HepG2 (cell line): ENCODE measurements at regions not wholly inside any gene's neighbourhood (a gene's known extent, or its start where the extent isn't known, plus 50 kb on each side); places are given as distances from the start of the nearest gene placed in this dataset.

Source experiments
- ATAC-seq: fragments of 200-7000 bp; cut with Tn5 transposase; 3 replicates; pipeline ENCODE4 v1.9.1; 2020; ENCODE audit warnings: mild to moderate bottlenecking, moderate library complexity
- BruUV-seq: library from RNA; stranded (reverse); fragments of 400-500 nt; replicated peaks from 2 replicates; lab custom pipeline; 2021; lab: Mats Ljungman, UMichigan
- CTCF ChIA-PET: fragments of 300-600 bp; formaldehyde crosslinking; extraction: SDS; loops from one replicate; lab custom pipeline; 2021; ENCODE audit warnings: low total read pairs, inconsistent platforms, low intra/inter-chr PET ratio; lab: Yijun Ruan, JAX
- POLR2A ChIA-PET: fragments of 350-600 bp; sonication (Branson Sonifier 250); formaldehyde crosslinking; loops from one replicate; lab custom pipeline; 2020; ENCODE audit warnings: antibody characterized with exemption, inconsistent platforms; lab: Yijun Ruan, JAX
- DNase-seq: peaks from one replicate; pipeline ENCODE4 v3.0.0-alpha.2; 2015; ENCODE audit warnings: low spot score
- FAIRE-seq: peaks from 3 replicates; lab custom pipeline; 2011; peaks lifted over from hg19 to GRCh38; lab: Jason Lieb, UNC
- H2AFZ ChIP-seq: one replicate; pipeline ENCODE4 v1.6.1; 2011; ENCODE audit warnings: low read length, inconsistent platforms
- H3K27ac ChIP-seq: fragments of 300-600 bp; 3 replicates; pipeline ENCODE4 v1.8.0; 2011; ENCODE audit warnings: mixed run types, mild to moderate bottlenecking, mixed read lengths, low read length, inconsistent platforms; ENCODE audit not compliant: insufficient read depth; ENCODE audit errors: extremely low read length
- H3K27me3 ChIP-seq, 2 experiments: fragments of 200-600 bp in 1 of 2; 2 replicates in 1 of 2; 3 replicates in 1 of 2; pipeline versions ENCODE4 v1.6.0 to v1.8.0; 2011; ENCODE audit warnings: low read length in 2 of 2, mild to moderate bottlenecking in 2 of 2, moderate library complexity in 2 of 2, inconsistent platforms in 1 of 2; ENCODE audit not compliant: insufficient read depth in 2 of 2, control insufficient read depth in 1 of 2
- H3K36me3 ChIP-seq, 2 experiments: fragments of 200-600 bp in 1 of 2; replicated peaks in 1 of 2; 2 replicates in 1 of 2; 3 replicates in 1 of 2; pipeline versions ENCODE4 v1.5.1 to v1.8.0; 2011; ENCODE audit warnings: low read length in 2 of 2, inconsistent platforms in 1 of 2; ENCODE audit not compliant: insufficient read depth in 2 of 2, control insufficient read depth in 1 of 2
- H3K4me1 ChIP-seq: 2 replicates; pipeline ENCODE4 v1.5.1; 2012; ENCODE audit warnings: low read length, inconsistent platforms; ENCODE audit not compliant: insufficient read depth
- H3K4me2 ChIP-seq: 2 replicates; pipeline ENCODE4 v1.6.0; 2011; ENCODE audit warnings: low read depth, low read length, inconsistent platforms
- H3K4me3 ChIP-seq, 3 experiments: fragments of 200-600 bp in 1 of 3; sonication (generic), shearing (Covaris generic) in 1 of 3; replicated peaks in 1 of 3; 2 replicates each; pipeline ENCODE4 v1.5.1; 2011 to 2016; ENCODE audit warnings: low read length in 3 of 3, inconsistent platforms in 2 of 3, low read depth in 2 of 3, mild to moderate bottlenecking in 2 of 3, control low read depth in 1 of 3, mixed read lengths in 1 of 3; ENCODE audit not compliant: insufficient read depth in 1 of 3
- H3K79me2 ChIP-seq: one replicate; pipeline ENCODE4 v1.6.1; 2011; ENCODE audit warnings: low read length, inconsistent platforms; ENCODE audit not compliant: insufficient read depth
- H3K9ac ChIP-seq: 2 replicates; pipeline ENCODE4 v1.6.0; 2011; ENCODE audit warnings: mild to moderate bottlenecking, low read depth, low read length, inconsistent platforms; ENCODE audit not compliant: insufficient read depth
- H3K9me3 ChIP-seq: 2 replicates; pipeline ENCODE4 v1.5.1; 2012; ENCODE audit warnings: mild to moderate bottlenecking, low read length
- H4K20me1 ChIP-seq: 2 replicates; pipeline ENCODE4 v1.6.0; 2011; ENCODE audit warnings: inconsistent platforms, mild to moderate bottlenecking, low read length, moderate library complexity; ENCODE audit not compliant: insufficient read depth
- ARNT2 ChIP-seq: sonication (generic); formaldehyde crosslinking; IDR thresholded peaks from 2 replicates; pipeline ENCODE4 v1.8.0; 2022; ENCODE audit warnings: mild to moderate bottlenecking, low read depth, missing genetic modification reagents, moderate library complexity
- SAP130 ChIP-seq: IDR thresholded peaks from 2 replicates; pipeline ENCODE4 v1.6.1; 2016; ENCODE audit warnings: low read depth
- SMAD9 ChIP-seq: sonication (generic); formaldehyde crosslinking; IDR thresholded peaks from 2 replicates; pipeline ENCODE4 v1.5.1; 2020; ENCODE audit warnings: mild to moderate bottlenecking, missing genetic modification reagents
- TBX3 ChIP-seq: fragments of 450-650 bp; IDR thresholded peaks from 2 replicates; pipeline ENCODE4 v1.6.1; 2017; ENCODE audit warnings: antibody characterized with exemption, mild to moderate bottlenecking, inconsistent platforms, borderline replicate concordance
- TFAP4 ChIP-seq: sonication (generic); IDR thresholded peaks from 2 replicates; pipeline ENCODE4 v1.6.1; 2016; ENCODE audit warnings: low read depth, borderline replicate concordance
- ZFP36L2 ChIP-seq: sonication (generic); formaldehyde crosslinking; IDR thresholded peaks from 2 replicates; pipeline ENCODE4 v1.4.0; 2020; ENCODE audit warnings: missing genetic modification reagents
- ZFP82 ChIP-seq: sonication (generic); formaldehyde crosslinking; IDR thresholded peaks from 2 replicates; pipeline ENCODE4 v1.5.1; 2020; ENCODE audit warnings: mild to moderate bottlenecking, missing genetic modification reagents, borderline replicate concordance
- ZNF746 ChIP-seq: sonication (generic); formaldehyde crosslinking; IDR thresholded peaks from 2 replicates; pipeline ENCODE4 v1.8.0; 2022; ENCODE audit warnings: mild to moderate bottlenecking, missing genetic modification reagents
- ZNF839 ChIP-seq: sonication (generic); formaldehyde crosslinking; IDR thresholded peaks from 2 replicates; pipeline ENCODE4 v1.4.0; 2020; ENCODE audit warnings: missing genetic modification reagents, mild to moderate bottlenecking, borderline replicate concordance
- ZSCAN29 ChIP-seq: sonication (generic); formaldehyde crosslinking; conservative IDR thresholded peaks from 2 replicates; pipeline ENCODE4 v1.4.0; 2020; ENCODE audit warnings: mild to moderate bottlenecking, missing genetic modification reagents
- WGBS: methylation state at CpG from one replicate; pipeline ENCODE4 v1.1.6; 2017; ENCODE audit warnings: low lambda C conversion rate; 5-methylcytosine and 5-hydroxymethylcytosine counted together
- in situ Hi-C: cut with HindIII; loops from 2 replicates; pipeline ENCODE4 v1.10.0; 2017; ENCODE audit warnings: low pct_unique_long_range_greater_than_20kb; ENCODE audit not compliant: extremely low pct_ligation_motif_present
- intact Hi-C: fragments of 100-400 bp; cut with micrococcal nuclease; formaldehyde crosslinking; loops from one replicate; pipeline ENCODE4 v1.10.0; 2022; ENCODE audit not compliant: unreplicated experiment
- TF ChIP-seq, protein P1 (sequence below): sonication (generic); formaldehyde crosslinking; IDR thresholded peaks from 2 replicates; pipeline ENCODE4 v1.4.0; 2020; ENCODE audit warnings: mild to moderate bottlenecking, missing genetic modification reagents
- TF ChIP-seq, protein P2 (sequence below): sonication (generic); formaldehyde crosslinking; IDR thresholded peaks from 2 replicates; pipeline ENCODE4 v1.8.0; 2022; ENCODE audit warnings: mild to moderate bottlenecking, missing genetic modification reagents, borderline replicate concordance
- TF ChIP-seq, protein P3 (sequence below): IDR thresholded peaks from 2 replicates; pipeline ENCODE4 v1.6.1; 2018; ENCODE audit warnings: missing genetic modification reagents, mild to moderate bottlenecking, missing compliant biosample characterization

GRCh38 chr10:60456053-60456452, 66.4 kb upstream of the ANK3 start (continued):
- TF ChIP-seq ZFP82 (CRISPR knock-in tag): no peak
- no peak for TF ChIP-seq ZSCAN29 (CRISPR knock-in tag)
- TF ChIP-seq ZNF746 (CRISPR knock-in tag): no peak
- TF ChIP-seq, all 625 proteins: peak for 0

GRCh38 chr10:60454336-60454735, 64.7 kb upstream of the ANK3 start:
- Histone ChIP-seq H3K79me2 (no peaks in the 10 kb centered on the region), H3K27ac (no peak overlapping the region), H3K9ac (no peak overlapping the region), H3K9me3 (no peaks in the 10 kb centered on the region), H4K20me1 (no peaks in the 10 kb centered on the region), H3K4me2 (no peak overlapping the region), H3K27me3 (no peaks in the 10 kb centered on the region; a peak in 2 of 5 replicates), H3K36me3 (no peaks in the 10 kb centered on the region), H2AFZ (no peak overlapping the region), H3K4me1 (no peaks in the 10 kb centered on the region), H3K4me3 (no peak overlapping the region)
- TF ChIP-seq ZNF839: no peak
- TF ChIP-seq, protein P1, sequence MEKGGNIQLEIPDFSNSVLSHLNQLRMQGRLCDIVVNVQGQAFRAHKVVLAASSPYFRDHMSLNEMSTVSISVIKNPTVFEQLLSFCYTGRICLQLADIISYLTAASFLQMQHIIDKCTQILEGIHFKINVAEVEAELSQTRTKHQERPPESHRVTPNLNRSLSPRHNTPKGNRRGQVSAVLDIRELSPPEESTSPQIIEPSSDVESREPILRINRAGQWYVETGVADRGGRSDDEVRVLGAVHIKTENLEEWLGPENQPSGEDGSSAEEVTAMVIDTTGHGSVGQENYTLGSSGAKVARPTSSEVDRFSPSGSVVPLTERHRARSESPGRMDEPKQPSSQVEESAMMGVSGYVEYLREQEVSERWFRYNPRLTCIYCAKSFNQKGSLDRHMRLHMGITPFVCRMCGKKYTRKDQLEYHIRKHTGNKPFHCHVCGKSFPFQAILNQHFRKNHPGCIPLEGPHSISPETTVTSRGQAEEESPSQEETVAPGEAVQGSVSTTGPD: no peak
- TF ChIP-seq TBX3: no peak
- TF ChIP-seq, protein P2, sequence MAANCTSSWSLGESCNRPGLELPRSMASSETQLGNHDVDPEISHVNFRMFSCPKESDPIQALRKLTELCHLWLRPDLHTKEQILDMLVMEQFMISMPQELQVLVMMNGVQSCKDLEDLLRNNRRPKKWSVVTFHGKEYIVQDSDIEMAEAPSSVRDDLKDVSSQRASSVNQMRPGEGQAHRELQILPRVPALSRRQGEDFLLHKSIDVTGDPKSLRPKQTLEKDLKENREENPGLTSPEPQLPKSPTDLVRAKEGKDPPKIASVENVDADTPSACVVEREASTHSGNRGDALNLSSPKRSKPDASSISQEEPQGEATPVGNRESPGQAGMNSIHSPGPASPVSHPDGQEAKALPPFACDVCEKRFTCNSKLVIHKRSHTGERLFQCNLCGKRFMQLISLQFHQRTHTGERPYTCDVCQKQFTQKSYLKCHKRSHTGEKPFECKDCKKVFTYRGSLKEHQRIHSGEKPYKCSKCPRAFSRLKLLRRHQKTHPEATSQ (CRISPR knock-in tag): no peak
- TF ChIP-seq TFAP4: no peak
- no peak for TF ChIP-seq ARNT2 (CRISPR knock-in tag)
- TF ChIP-seq ZFP36L2 (CRISPR knock-in tag): no peak
- TF ChIP-seq SAP130: no peak
- no peak for TF ChIP-seq SMAD9 (CRISPR knock-in tag)
- TF ChIP-seq, protein P3, sequence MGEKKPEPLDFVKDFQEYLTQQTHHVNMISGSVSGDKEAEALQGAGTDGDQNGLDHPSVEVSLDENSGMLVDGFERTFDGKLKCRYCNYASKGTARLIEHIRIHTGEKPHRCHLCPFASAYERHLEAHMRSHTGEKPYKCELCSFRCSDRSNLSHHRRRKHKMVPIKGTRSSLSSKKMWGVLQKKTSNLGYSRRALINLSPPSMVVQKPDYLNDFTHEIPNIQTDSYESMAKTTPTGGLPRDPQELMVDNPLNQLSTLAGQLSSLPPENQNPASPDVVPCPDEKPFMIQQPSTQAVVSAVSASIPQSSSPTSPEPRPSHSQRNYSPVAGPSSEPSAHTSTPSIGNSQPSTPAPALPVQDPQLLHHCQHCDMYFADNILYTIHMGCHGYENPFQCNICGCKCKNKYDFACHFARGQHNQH (CRISPR knock-in tag): no peak
- intact Hi-C loops: no loop called here
- 39% methylated on average over 3 of the region's 3 CpGs for WGBS
- in situ Hi-C loops: loop anchor here (10.0 kb wide), 2 partner anchors 200 to 310 kb away; no protein-coding TSS in a partner anchor
- CTCF ChIA-PET: no interaction called here
- ATAC-seq (no peak), DNase-seq (no peak), FAIRE-seq (no peak)
- POLR2A ChIA-PET: no interaction called here
- no TSS peak for BruUV-seq
